ENCODE measurements at regions not wholly inside any gene's neighbourhood (a gene's known extent, or its start where the extent isn't known, plus 50 kb on each side); places are given as distances from the start of the nearest gene placed in this dataset.

DNA sequence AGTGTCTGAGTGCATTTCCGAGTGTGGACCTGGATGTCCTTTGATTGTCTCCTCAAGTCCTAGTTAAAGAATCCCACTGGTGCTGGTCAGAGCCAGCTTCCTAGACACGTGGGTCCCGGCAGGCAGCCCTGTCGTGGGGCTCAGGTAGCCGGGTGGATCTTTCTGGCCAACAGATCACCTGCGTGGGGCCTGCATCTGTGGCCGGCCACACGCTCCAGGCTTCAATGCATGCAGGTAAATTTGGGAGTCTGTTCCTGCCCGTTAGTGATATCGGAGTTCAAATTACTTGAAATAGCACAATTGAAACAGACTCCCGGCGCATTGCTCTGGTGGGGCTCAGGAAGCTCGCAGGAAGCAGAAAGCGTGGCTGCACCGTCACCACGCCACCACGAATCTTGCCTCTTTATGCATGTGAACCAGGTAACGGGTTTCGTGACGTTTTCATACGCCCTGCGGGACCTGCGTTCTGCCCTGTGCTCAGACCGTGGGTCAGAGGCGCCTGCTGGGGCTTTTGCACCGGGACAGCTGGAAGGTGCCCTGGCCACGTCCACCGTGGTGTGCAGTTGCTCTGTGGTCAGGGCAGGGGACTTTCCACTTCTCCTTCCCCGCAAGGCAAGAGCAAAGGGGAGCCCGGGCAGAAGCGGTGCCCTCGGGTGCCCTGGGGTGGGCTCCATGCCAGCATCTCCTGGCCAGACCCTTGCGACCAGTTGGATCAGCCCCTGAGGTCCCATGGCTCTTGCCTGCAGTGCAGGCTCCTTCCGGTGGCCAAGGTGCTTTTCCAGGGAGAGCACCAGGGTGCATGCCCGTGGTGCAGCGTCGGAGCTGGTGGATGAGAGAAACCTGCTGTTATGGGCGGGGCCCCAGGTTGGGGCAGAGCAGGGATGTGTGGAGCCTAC is 803.5 kb downstream of the BRD1 start:
- DNase-seq: no peak

DNA sequence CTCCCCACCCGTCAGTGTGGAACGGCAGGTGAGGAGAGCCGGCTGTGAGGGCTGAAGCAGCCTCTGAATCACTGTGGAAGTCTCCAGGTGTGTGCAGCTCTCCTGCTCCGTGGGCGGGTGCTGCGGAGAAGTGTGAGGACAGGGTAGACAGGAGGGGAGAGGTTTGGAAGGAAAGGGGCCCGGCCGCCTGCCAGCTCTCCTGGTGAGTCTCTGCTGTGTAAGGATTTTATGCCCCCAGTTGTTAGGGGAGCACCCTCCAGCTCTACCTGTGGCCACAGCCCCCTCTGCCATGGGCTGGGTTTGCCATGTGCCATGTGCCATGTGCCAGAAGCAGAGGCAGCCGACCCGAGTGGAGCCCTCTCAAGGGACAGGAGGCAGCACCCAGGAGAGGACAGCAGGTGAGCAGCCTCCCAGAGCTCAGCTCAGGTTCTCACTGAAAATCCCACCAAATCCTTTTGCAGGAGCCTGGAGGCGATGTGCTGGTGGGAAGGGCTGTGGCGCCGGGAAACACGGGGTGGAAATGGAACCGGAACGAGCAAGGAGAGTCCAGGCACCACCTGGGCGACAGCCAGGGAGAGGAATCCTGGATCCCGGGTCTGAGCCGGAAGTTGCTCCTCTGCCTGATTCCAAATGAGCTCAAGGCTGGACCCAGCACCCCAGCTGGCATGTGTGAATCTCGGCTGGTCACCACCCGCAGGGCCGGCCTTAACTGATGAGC is 804.4 kb downstream of the BRD1 start:
- no peak for DNase-seq

DNA sequence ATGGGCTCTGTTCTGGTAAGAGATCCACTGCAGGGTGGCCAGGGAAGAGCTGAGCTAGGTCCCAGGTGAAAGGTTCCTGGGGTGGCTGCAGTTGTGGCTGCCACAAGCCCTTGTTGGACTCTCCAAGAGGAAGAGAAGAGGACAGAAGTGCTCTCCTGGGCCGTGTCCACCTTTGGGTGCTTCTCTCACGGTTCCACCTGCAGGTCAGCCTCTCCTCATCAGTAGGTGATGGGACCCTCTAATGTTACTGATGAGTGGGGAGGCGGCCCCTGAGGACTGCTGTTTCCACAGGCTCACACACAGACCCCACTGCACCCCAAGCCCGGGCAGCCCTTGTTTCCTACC is 804.9 kb downstream of the BRD1 start:
- DNase-seq: no peak

DNA sequence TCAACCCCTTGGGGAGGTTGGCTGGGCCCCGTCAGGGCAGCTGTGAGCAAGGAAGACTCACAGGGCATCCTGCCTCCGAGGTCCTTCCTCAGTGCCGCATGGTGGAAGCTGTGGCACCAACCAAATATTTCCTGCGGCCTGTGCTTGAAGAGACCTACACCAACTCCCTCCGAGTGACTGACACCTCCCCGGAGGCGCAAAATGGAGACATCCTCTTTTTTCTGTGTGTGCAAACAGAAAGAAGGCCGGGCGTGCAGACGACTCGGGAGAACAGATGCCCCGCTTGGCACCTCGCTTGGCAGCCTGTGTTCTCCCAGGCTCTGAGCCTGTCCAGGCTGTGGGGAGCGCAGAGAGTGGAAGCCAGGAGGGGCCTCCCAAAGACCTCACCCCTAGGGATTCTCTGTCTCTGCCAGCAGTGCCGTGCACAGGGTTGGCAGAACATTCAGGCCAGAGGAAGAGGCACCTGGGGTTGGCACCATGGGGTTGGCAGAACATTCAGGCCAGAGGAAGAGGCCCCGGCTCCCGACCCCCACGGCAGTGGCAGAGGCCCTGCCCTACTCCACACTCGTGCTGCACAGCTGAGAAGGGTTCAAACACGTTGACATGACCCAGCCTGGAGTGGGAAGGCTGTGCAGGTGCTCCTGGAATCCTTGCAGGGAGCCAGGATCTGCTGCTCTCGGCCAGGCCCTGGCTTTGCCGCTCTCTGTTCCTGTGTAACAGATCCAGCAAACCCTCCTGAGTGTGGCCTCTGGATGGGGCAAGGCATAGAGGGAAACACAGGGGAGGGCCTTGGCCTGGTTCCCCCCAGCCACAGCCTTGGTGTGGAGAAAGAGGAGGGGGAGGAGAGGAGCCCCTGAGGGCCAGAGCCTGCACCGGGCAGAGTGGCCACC is 805.5 kb downstream of the BRD1 start:
- no peak for DNase-seq

DNA sequence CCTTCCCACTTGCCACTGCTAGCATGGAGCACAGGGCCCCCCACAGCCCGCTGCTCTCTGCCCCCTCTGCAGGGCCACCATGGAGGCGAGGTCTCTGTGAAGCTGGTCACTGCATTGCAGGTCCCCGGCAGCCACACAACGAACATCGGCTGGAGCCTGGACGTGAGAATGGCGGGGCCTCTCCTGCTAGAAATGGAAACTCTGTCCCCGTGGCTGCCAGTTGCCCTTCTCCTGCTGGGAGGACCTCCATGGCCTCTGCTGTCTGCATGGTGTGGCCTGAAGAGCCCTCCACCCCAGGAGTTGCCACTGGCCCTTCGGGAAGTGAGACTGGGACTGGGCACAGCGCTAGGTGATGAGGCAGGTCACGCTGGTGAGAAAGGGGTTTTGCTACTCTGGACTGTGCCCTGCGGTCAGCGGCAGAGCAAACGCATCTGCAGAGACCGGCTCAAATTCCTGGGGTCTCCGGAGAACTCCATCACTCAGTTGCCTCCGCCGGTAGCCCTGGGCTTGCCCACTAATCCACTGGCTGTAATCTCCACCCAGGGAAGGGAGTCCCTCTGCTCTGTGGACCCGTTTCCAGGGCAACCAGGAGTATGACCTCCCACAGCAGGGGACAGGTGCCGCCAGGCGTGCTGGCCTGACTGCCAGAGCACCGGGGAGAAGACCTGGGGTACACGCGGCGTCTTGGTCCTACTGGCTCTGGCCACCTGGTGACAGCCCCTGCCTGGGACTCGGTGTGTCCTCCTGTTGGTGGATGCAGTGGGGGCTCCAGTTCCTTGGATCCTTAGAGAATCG is 806.3 kb downstream of the BRD1 start:
- no peak for DNase-seq

DNA sequence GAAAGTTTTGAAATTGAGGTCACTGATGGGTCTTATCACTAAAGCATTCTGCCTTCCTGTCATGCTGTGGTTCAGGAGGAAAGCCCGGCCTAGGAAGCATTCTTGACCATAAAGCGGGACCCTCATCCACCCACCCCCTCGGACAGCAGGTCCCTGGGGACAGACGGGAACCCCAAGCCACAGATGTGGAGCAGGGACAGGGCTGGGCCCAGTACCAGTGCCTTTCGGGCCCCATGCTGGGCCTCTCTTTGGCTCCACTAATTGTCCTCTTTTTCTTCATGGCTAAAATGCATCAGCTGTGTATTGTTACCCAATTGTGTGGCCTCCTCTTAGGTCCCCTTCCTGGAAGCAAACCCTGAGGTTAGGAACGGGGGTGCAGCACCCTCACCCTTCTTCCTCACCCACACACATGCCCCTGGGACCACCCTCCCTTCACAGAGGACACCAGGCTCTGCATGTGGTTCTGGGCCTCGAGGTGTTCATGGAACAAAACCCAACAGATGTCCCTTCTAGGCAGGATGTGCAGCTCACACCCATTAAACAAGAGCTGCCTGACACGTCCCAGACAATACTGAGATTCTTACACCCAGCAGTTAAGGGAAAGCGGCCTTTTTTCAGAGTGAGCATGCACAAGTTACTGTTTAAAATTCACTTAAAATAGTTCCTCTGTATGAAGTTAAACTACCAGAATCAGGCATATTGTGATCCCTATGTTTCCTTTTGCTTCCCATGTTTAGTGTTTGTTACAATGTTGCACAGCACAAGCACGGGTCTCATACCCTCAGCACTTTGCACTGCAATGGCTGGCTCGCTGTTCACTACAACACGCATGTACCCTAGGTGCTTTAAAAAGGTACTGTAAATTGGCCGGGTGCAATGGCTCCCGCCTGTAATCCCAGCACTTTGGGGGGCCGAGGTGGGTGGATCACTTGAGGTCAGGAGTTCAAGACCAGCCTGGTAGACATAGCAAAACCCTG is 807.6 kb downstream of the BRD1 start:
- no peak for DNase-seq

DNA sequence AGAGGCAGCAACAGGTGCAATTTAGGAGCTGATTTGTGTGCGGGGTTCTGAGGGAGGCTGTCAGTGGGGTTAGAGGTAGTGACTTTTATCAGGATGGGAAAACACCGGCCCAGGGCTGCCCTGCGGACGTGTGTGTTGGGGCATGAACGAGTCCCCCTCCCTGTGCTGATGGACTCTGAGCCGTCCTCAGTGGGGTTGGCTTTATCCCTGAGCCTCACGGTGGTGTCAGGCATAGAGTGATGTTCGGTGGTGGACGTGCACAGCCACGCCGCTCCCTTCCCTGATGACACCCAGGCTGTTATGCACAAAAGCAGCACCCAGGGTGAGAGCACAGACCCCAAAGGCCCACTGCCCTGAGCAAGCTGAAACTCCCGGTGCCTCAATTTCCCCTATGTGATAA is 809.1 kb downstream of the BRD1 start:
- DNase-seq: no peak

DNA sequence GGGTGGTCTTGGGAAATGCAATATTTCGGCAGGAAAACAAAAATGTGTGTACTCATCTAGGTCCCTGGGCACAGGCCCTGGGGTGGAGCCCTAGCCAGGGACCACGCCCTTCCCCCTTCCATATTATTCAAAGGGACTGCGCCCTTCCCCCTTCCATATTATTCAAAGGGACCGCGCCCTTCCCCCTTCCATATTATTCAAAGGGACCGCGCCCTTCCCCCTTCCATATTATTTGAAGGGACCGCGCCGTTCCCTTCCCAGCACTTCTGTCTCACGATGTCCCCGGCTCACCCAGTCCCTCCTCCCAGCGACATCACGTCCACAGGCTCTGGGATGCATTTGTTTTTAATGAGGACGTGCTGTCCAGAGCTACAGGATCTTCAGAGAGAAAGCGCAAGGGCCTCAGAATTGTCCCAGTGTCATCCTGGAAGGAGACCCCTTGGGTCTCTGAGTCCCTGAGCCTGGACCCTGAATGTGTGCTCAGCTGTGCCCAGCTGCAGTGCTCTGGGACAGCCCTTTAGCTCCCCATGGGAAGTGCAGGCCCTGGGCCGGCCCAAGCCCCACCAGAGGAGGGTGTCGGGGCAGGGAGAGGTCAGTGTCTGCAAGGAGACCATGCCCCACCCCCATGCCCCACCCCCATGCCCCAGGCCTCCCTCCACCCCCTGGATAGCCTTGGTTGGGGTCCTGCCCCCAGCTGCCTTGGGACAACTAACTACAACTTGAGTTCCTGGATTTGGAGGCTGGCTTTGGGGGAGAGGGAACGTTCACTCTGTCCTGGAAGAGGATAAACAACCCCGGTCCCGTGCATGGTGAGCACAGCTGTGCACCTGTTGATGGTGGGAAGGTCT is 810.0 kb downstream of the BRD1 start:
- DNase-seq: no peak

DNA sequence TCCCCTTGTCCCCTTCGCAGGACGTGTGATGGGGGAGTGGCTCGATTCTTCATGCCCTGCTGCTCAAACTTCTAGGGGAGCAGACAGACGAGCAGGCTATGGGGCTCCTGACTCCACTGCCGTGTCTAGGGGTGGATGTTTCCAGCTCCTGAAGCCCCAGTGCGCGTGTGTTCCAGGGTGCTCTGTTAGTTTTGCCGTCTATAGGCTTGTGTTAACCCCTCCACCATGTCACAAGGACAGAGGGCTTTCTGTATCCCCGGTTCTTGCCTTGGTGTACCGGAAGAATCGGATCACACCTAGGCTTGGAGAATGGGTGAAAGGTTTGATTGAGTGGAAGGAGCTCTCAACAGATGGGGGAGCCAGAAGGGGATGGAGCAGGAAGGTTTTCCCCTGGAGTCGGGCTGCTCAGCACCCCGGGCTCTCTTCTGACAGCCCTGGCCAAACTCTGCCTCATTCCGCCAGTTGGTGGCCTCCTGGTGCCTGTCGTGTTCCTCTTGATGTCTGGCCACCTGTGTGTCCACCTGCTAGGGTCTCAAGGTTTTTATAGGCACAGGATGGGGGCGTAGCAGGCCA is 810.7 kb downstream of the BRD1 start:
- DNase-seq: no peak

DNA sequence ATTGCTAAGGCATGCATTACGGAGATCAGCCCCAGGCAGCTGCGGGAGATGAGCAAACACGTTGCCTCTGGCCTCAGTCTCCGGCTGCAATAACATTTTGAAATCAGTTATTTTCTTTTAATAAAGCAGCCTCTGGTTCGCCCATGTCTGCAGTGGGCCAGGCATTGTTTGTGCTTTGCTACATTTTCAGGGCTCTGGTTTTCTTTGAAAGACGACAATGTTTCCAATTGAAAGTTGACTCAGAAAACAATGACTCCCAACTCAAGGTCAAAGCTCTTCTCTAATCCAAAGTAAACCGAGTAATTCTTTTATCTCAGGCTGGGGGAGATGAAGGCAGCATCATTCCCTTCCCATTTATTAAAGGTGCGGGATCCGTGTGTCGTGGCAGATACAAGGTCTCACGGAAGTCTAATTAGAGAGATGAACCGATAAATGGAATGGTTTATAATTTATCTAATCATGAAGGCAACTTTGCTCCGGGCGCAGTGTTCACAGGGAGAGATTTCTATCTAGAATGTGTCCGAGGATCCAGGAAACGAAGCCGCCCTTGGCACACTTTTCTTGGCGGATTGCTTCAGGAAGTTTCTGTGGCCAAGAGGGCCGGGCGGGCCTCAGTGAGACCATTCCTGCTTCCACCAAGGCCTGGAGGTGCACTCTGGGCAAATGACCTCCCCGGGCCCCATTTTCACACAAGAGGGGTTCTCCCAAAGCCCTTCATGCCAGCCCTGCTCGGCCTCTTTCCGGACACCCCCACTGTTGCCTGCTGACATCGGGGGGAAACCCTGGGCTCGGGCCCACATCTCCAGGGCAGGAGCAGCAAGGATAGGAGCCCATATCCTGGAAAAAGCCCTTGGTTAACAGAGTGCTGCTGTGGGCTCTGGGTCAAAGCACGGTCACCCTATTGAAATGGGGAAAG is 811.4 kb downstream of the BRD1 start:
- DNase-seq: no peak

DNA sequence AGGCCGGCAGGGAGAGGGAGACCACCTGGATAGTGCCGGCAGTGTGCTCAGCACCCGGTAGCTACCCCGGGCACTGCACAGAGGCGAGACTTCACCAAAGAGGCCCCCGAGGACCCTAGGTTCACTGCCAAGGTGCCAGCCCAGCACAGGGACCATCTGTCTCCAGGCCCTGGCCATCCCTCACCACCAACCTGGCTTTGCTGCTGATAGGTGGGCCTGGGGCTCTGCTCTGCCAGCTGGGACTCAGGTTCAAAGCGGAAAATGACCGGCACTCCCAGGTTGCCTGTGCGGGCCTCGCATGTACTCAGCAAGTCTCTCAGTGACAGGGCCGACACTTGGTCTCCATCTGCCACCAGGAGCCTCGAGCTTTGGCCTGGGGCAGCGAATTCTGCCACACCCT is 812.2 kb downstream of the BRD1 start:
- no peak for DNase-seq

DNA sequence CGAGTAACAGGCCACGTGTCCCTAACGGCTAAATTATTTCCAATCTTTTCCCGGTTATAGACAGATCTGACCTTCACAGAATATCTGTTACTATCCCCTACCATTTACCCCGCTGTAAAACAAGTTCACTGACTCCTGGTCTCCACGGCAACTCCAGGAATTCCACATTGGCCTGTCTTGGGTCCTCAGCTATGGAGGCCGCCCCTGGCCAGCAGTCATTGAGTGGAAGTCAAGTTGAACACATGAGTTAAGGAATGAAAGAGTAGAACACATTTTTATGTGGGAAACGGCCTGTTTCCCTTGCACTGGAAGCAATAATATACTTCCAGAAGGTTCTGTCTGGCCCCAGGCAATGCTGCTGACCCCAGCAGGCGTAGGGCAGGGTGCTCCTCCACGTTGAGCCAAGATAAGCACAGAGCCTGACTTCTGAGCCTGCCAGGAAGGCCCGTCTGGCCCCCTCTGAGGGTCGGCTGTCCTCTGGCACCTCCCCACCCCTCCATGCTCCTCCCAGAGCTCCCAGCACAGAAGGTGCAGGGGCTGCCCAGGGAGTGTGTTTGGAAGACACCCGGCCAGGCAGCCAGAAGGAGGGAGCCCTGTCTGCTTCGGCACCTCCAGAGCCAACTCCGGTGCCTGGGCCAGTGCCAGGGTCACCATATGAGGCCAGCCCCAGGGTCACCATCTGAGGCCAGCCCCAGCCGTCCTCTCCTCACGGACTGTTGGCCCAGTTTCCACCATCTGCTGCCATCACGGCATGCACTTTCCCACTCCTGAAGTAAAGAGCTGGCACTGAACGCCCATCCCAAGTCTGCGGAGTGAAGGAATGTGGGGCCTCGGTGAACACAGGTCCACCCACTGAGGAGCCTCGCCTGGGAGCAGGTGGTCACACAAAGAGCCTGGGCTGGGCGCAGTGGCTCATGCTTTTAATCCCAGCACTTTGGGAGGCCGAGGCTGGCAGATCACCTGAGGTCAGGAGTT is 813.2 kb downstream of the BRD1 start:
- no peak for DNase-seq

DNA sequence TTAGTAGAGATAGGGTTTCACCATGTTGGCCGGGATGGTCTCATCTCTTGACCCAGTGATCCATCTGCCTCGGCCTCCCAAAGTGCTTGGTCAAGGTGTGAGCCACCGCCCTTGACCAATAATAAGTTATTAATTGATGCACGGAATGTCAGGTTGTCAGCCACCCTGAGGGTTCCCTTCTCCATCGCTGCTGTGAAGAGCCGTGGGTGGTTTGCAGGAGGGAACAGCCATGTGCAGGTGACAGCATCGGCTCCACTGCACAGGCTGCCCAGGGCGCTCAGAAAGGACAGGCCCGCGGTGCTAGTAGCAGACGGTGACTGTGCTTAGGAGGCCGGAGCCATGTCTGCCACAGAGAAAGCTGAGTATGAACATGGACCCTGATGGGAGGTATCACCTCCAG is 814.0 kb downstream of the BRD1 start:
- no peak for DNase-seq

DNA sequence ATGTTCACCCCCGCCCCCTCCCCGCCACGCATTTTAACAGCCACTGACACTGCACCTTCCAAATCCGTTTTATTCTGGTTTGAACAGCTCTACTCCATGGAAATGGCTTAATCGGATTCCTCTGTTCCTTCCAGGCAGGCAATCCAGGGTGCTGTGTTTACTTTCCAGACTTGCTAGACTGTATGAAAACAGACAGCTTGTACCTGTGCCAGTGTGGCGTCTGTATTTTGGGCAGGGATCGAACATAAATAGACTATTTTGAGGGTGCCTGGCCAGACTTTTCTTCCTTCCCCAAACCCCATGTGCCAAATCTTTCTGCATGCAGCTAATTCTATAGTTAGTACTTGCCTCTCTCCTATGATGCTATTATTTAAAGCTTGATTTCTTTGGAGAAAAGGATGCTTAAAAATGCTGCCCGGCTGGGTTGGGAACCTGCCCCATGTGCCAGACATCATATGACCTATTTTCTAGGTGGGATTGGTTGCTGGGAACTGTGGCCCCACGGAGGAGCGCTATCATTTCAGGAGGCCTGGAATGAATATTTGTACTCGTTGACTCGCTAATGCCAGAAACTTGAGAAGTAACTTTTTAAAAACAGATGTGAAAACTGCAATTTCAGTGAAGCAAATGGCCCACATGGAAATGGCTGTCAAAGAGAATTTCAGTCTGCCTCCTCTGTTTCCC is 814.8 kb downstream of the BRD1 start:
- DNase-seq: no peak

DNA sequence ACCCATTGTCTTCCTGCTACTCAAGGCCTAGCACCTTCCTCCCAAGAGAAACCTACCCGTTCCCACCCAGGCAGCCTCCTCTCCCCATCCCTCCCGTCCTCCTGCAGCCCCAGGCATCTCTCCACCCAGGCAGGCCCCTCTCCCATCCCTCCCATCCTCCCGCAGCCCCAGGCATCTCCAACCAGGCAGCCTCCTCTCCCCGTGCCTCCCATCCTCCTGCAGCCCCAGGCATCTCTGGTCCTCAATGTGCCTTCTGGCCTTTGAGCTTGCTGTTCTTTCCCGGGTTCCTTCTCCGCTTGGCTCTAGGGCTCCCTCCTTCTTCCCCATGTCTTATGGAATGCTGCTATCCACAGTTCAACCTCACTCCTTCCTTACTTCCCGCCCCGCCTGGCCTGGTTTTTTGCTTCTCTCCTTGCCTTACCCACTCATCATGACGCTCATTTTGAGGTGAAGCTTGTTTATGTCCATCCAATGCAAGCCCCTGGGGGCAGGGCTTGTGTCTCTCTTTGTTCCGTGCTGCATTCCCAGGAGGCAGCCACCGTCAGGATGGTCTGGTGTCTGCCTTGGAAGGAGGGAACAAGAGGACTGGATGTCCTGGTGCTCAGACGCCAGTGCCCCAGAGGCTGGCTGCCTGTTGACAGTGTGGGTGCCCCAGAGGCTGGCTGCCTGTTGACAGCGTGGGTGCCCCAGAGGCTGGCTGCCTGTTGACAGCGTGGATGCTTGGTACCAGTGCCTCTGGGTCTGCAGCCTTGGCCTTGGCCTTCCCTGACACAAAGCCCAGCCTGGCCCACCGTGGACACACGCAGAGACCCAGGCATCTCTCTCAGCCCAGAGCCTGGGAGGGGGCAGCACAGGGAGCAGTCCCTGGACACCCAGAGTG is 815.7 kb downstream of the BRD1 start:
- no peak for DNase-seq

DNA sequence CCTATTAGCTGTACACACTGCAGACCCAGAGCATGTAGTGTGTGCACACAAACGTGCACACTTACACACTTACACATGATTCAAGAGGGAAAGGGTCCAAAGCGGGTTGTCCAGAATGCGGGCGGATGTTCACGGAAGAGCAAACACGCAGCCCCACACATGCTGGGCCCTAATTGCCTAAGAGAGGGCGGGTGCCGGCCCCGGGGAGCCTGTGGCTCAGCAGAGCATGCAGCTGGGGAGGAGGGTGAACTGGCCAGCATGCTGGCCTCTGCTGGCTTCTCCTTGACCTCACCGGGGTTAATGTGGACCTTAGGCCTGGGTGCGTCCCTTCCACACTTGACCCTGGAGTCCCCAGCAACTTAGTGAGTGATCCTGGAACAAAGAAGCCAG is 816.3 kb downstream of the BRD1 start:
- DNase-seq: no peak

Measured in NCI-H1048 (cell line).